ENCODE measurements at regions not wholly inside any gene's neighbourhood (a gene's known extent, or its start where the extent isn't known, plus 50 kb on each side); places are given as distances from the start of the nearest gene placed in this dataset.

GRCh38 chr4:151940926-151941617 lies 180.3 kb upstream of the GATB start:
- no peak for DNase-seq (ENCODE audit: low read depth)
- TF ChIP-seq, protein P1, sequence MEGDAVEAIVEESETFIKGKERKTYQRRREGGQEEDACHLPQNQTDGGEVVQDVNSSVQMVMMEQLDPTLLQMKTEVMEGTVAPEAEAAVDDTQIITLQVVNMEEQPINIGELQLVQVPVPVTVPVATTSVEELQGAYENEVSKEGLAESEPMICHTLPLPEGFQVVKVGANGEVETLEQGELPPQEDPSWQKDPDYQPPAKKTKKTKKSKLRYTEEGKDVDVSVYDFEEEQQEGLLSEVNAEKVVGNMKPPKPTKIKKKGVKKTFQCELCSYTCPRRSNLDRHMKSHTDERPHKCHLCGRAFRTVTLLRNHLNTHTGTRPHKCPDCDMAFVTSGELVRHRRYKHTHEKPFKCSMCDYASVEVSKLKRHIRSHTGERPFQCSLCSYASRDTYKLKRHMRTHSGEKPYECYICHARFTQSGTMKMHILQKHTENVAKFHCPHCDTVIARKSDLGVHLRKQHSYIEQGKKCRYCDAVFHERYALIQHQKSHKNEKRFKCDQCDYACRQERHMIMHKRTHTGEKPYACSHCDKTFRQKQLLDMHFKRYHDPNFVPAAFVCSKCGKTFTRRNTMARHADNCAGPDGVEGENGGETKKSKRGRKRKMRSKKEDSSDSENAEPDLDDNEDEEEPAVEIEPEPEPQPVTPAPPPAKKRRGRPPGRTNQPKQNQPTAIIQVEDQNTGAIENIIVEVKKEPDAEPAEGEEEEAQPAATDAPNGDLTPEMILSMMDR (IDR thresholded peaks at IDR 0.05; ENCODE audit: insufficient read depth, low read length), result no peak
- no peak overlapping the region for H3K4me3 ChIP-seq (ENCODE audit: low read depth, low read length)

DNA sequence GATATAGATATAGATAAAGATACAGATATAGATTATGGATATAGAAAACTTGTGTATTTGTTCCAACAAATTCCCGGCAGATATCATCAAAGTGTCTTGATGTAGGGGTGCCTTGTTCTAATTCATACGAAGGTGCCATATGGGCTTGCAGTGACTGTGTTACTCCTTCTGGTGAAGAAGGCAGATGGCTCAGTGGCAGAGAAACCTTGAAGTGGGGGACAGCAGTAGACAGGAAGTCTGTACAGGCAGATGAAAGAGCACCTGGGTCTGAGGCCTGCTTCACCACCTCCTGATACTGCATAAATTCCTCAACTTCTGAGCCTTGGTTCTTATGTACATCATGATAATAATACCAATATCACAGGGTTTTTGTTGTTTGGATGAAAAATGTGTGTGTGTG lies 179.5 kb upstream of the GATB start:
- TF ChIP-seq, protein P1 (IDR thresholded peaks at IDR 0.05; ENCODE audit: insufficient read depth, low read length), result no peak

DNA sequence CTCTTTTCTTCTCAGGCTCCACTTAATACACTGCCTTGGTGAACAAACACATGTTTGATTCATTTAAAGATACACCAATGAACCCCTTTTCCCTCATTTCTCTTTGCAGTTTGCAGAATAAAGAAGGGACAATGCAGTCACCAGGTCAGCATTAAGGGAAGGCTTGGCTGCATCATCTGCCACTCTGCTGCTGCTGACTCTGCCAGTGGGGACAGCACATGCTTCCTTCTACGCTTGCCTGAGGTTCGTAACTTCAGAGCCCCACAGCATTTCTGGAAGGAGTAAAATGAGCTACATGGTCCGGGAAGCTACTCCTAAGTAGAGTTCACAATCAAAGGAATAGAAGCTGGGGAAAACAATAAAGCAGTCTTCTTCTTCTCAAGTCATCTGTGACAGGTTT lies 178.9 kb upstream of the GATB start:
- DNase-seq (ENCODE audit: low read depth), result no peak
- no peak overlapping the region for H3K4me3 ChIP-seq (ENCODE audit: low read depth, low read length)
- TF ChIP-seq, protein P1 (IDR thresholded peaks at IDR 0.05; ENCODE audit: insufficient read depth, low read length), result no peak

More for the DNA sequence above, 179.5 kb upstream of the GATB start:
- no peak overlapping the region for H3K4me3 ChIP-seq (ENCODE audit: low read depth, low read length)
- DNase-seq (ENCODE audit: low read depth), result no peak

DNA sequence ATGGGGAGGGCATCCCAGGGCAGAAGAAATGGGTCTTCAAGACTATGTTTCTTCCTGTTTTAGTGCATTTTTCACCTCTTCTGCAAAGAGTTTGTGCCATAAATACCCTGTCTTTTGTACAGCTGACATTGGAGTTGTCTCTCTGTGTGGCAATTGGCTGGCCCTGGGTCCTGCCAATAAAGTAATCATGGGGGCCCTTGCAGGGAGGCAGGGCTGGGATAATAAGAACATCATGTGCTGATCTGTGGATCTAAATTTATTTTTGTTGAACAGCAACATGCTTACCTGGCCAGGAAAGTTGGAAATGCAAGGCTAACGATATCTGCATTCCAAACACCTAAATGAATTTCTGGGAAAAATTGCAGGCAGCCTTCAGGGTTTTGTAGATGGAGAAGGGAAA lies 174.6 kb upstream of the GATB start:
- H3K4me3 ChIP-seq (ENCODE audit: low read depth, low read length), result no peak overlapping the region
- DNase-seq (ENCODE audit: low read depth), result no peak
- TF ChIP-seq, protein P1 (IDR thresholded peaks at IDR 0.05; ENCODE audit: insufficient read depth, low read length), result no peak

DNA sequence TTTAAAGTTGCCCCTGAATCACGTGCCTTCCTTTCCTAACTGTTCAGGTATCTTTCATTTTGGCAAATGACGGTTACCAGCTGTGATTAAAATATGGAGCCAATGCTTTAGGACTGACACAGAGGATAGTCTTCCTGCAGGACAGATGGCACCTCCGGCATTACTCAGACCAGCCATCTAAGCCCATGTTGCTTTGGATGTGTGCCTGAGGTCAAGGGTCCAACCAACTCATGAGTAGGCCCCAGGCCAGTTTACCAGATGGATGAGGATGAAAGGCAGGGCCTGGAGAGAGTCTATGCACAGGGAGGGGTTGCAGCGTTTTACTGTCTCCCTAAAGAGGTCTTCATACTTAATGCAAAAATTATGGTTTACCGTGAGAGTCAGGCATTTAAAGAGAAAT lies 174.0 kb upstream of the GATB start:
- TF ChIP-seq, protein P1 (IDR thresholded peaks at IDR 0.05; ENCODE audit: insufficient read depth, low read length), result no peak
- no peak for DNase-seq (ENCODE audit: low read depth)
- no peak overlapping the region for H3K4me3 ChIP-seq (ENCODE audit: low read depth, low read length)

DNA sequence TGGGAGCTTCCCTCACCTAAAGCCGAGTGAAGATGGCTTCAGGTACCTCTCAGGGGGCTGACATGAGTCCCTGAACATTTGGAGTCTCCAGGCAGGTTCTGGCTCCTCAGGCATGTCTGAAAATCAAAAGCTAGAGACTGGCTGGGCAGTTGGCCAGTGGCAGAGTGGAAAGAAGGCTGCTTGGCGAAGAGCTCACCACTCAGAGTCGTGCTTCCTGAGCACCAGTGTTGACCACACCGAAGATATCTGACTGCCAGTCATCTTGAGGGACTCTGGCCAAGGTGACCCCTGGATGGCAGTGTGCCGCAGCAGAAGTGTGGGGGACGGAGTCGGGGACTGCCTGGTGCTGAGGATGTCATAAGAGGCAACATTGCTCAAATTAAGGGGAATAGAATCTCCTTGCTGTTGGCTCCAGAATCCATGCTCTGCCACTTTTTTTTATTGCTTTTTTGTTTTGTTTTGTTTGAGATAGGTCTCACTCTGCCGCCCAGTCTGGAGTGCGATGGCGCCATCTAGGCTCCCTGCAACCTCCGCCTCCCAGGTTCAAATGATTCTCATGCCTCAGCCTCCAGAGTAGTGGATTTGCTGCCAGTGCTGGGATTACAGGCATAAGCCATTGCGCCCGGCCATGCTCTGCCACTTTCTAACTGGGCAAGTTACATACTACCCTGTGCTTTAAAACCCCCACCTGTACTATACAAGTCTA lies 172.5 kb upstream of the GATB start:
- TF ChIP-seq, protein P1 (IDR thresholded peaks at IDR 0.05; ENCODE audit: insufficient read depth, low read length), result no peak
- peak; percentile 27 for DNase-seq (ENCODE audit: low read depth)
- H3K4me3 ChIP-seq (ENCODE audit: low read depth, low read length), result no peak overlapping the region
